T1000 (cell line): ENCODE measurements at regions not wholly inside any gene's neighbourhood (a gene's known extent, or its start where the extent isn't known, plus 50 kb on each side); places are given as distances from the start of the nearest gene placed in this dataset.

ENCODE experiments used
- DNase-seq: peaks from one replicate; lab custom pipeline; 2025; ENCODE audit warnings: mixed read lengths; lab: John Stamatoyannopoulos, UW

GRCh38 chr15:31473385-31474058 is 146.9 kb downstream of the KLF13 start:
- no peak for DNase-seq

GRCh38 chr15:31474059-31474868 is 147.6 kb downstream of the KLF13 start:
- DNase-seq: no peak

GRCh38 chr15:31476236-31476810 is 149.7 kb downstream of the KLF13 start:
- DNase-seq: no peak

GRCh38 chr15:31476866-31477265 is 150.2 kb downstream of the KLF13 start:
- no peak for DNase-seq

GRCh38 chr15:31477301-31477700 is 150.7 kb downstream of the KLF13 start:
- no peak for DNase-seq

GRCh38 chr15:31477851-31478701 is 151.4 kb downstream of the KLF13 start:
- DNase-seq: no peak

- DNase-seq: no peak
Measured at GRCh38 chr15:31478702-31479221, 152.1 kb downstream of the KLF13 start.

- no peak for DNase-seq
Measured at GRCh38 chr15:31480356-31481025, 153.9 kb downstream of the KLF13 start.

GRCh38 chr15:31481142-31481541 is 154.5 kb downstream of the KLF13 start:
- DNase-seq: no peak

- DNase-seq: no peak
Measured at GRCh38 chr15:31482122-31482922, 155.7 kb downstream of the KLF13 start.

GRCh38 chr15:31483053-31483985 is 156.7 kb downstream of the KLF13 start:
- DNase-seq: no peak

GRCh38 chr15:31483986-31484951 is 157.6 kb downstream of the KLF13 start:
- DNase-seq: no peak

GRCh38 chr15:31484986-31485385 is 158.4 kb downstream of the KLF13 start:
- DNase-seq: no peak

- no peak for DNase-seq
Measured at GRCh38 chr15:31485431-31485830, 158.8 kb downstream of the KLF13 start.

GRCh38 chr15:31485911-31486461 is 159.4 kb downstream of the KLF13 start:
- DNase-seq: no peak

GRCh38 chr15:31486506-31486905 is 159.9 kb downstream of the KLF13 start:
- no peak for DNase-seq

GRCh38 chr15:31486906-31487695 is 160.5 kb downstream of the KLF13 start:
- DNase-seq: no peak
